Activated CD4-positive, alpha-beta T cell treated with anti-CD3 and anti-CD28 coated beads for 36 hours (primary cell): ENCODE measurements at regions not wholly inside any gene's neighbourhood (a gene's known extent, or its start where the extent isn't known, plus 50 kb on each side); places are given as distances from the start of the nearest gene placed in this dataset.
"Not testable (repeated sequence)": the region's sequence is repeated elsewhere in the genome, so short reads cannot be mapped to it uniquely, and the experiment has no call there.

ENCODE experiments used
- ATAC-seq: fragments of 200-7000 bp; cut with Tn5 transposase; one replicate; pipeline ENCODE4 v1.10.0; 2021; ENCODE audit warnings: mild to moderate bottlenecking, moderate library complexity
- CTCF ChIA-PET: fragments of 350-600 bp; sonication (Branson Sonifier 250); formaldehyde crosslinking; loops from one replicate; lab custom pipeline; 2021; ENCODE audit warnings: antibody characterized with exemption; lab: Charles Lee
- POLR2A ChIA-PET: fragments of 350-600 bp; sonication (Branson Sonifier 250); formaldehyde crosslinking; loops from one replicate; lab custom pipeline; 2021; ENCODE audit warnings: antibody characterized with exemption, inconsistent platforms; lab: Charles Lee
- DNase-seq: peaks from one replicate; pipeline ENCODE4 v3.0.0-alpha.2; 2020
- H3K27ac Mint-ChIP-seq: one replicate; pipeline ENCODE4 v1.8.0; 2021; ENCODE audit warnings: mixed read lengths
- H3K27me3 Mint-ChIP-seq: one replicate; pipeline ENCODE4 v1.8.0; 2021; ENCODE audit warnings: mixed read lengths
- H3K36me3 Mint-ChIP-seq: one replicate; pipeline ENCODE4 v1.8.0; 2021; ENCODE audit warnings: low read depth, mixed read lengths
- H3K4me1 Mint-ChIP-seq: one replicate; pipeline ENCODE4 v1.8.0; 2021; ENCODE audit warnings: mixed read lengths
- H3K4me3 Mint-ChIP-seq: one replicate; pipeline ENCODE4 v1.8.0; 2021; ENCODE audit warnings: mild to moderate bottlenecking, moderate library complexity, mixed read lengths
- H3K9me3 Mint-ChIP-seq: one replicate; pipeline ENCODE4 v1.8.0; 2021; ENCODE audit warnings: low read depth, mixed read lengths
- intact Hi-C, 2 experiments: fragments of 100-400 bp; cut with DNase I in 1 of 2; cut with micrococcal nuclease in 1 of 2; formaldehyde crosslinking; loops; one replicate each; pipeline versions ENCODE4 v1.14.2 to v1.15.1; 2022 to 2024; cut with DNase I, micrococcal nuclease

- H3K4me1 Mint-ChIP-seq: no peaks in the 10 kb centered on the region
- no peaks in the 10 kb centered on the region for H3K36me3 Mint-ChIP-seq
- no peaks in the 10 kb centered on the region for H3K27me3 Mint-ChIP-seq
- intact Hi-C loops: no loop called here
- ChIA-PET CTCF (no interaction called here), POLR2A (no interaction called here)
- no peak overlapping the region for H3K27ac Mint-ChIP-seq
- DNase-seq (no peak), ATAC-seq (no peak)
- H3K9me3 Mint-ChIP-seq: peaks cover 11% of the 10 kb centered on the region
- no peak overlapping the region for H3K4me3 Mint-ChIP-seq
These were observed 1761.3 kb upstream of the IGFBP7 start for GRCh38 chr4:58871509-58871908.

GRCh38 chr4:58849026-58849425 lies 1738.8 kb upstream of the IGFBP7 start:
- ChIA-PET POLR2A (no interaction called here), CTCF (interaction anchor here (0.6 kb wide), 1 partner anchor 561 kb away, joined by 3 read pairs; no protein-coding TSS in a partner anchor)
- no peak for DNase-seq
- no peak for ATAC-seq
- intact Hi-C loops: no loop called here
- Mint-ChIP-seq H3K4me1 (no peaks in the 10 kb centered on the region), H3K27ac (no peak overlapping the region), H3K4me3 (no peak overlapping the region), H3K36me3 (no peaks in the 10 kb centered on the region), H3K27me3 (no peaks in the 10 kb centered on the region), H3K9me3 (peaks cover 19% of the 10 kb centered on the region)

GRCh38 chr4:58843455-58843854 lies 1733.3 kb upstream of the IGFBP7 start:
- H3K4me1 Mint-ChIP-seq: no peaks in the 10 kb centered on the region
- H3K27ac Mint-ChIP-seq: no peak overlapping the region
- H3K4me3 Mint-ChIP-seq: no peak overlapping the region
- no peaks in the 10 kb centered on the region for H3K27me3 Mint-ChIP-seq
- no peaks in the 10 kb centered on the region for H3K36me3 Mint-ChIP-seq
- peaks cover 29% of the 10 kb centered on the region for H3K9me3 Mint-ChIP-seq
- ATAC-seq: no peak
- DNase-seq: no peak
- intact Hi-C loops: no loop called here
- ChIA-PET CTCF (no interaction called here), POLR2A (no interaction called here)

- H3K4me1 Mint-ChIP-seq: no peaks in the 10 kb centered on the region
- CTCF ChIA-PET: no interaction called here
- H3K27me3 Mint-ChIP-seq: no peaks in the 10 kb centered on the region
- no peak for DNase-seq
- H3K36me3 Mint-ChIP-seq: no peaks in the 10 kb centered on the region
- no peak overlapping the region for H3K27ac Mint-ChIP-seq
- no peak for ATAC-seq
- intact Hi-C loops: loop anchor here in 1 of 2 experiments (1.0 kb wide), 1 partner anchor 12 kb away; no protein-coding TSS in a partner anchor
- H3K4me3 Mint-ChIP-seq: no peak overlapping the region
- no peaks in the 10 kb centered on the region for H3K9me3 Mint-ChIP-seq
- POLR2A ChIA-PET: no interaction called here
These were observed 1722.9 kb upstream of the IGFBP7 start for GRCh38 chr4:58833126-58833525.

- CTCF ChIA-PET: no interaction called here
- H3K4me1 Mint-ChIP-seq: no peaks in the 10 kb centered on the region
- DNase-seq (no peak), ATAC-seq (no peak)
- intact Hi-C loops: no loop called here
- H3K36me3 Mint-ChIP-seq: no peaks in the 10 kb centered on the region
- no peaks in the 10 kb centered on the region for H3K27me3 Mint-ChIP-seq
- H3K9me3 Mint-ChIP-seq: peaks cover 10% of the 10 kb centered on the region
- no peak overlapping the region for H3K27ac Mint-ChIP-seq
- POLR2A ChIA-PET: no interaction called here
- no peak overlapping the region for H3K4me3 Mint-ChIP-seq
These were observed 1715.1 kb upstream of the IGFBP7 start for GRCh38 chr4:58825278-58825677.

- CTCF ChIA-PET, H3K27ac Mint-ChIP-seq: not testable (repeated sequence)
These were observed 1708.4 kb upstream of the IGFBP7 start for GRCh38 chr4:58818560-58818959.

GRCh38 chr4:58809948-58810347 lies 1699.8 kb upstream of the IGFBP7 start:
- POLR2A ChIA-PET: no interaction called here

More at GRCh38 chr4:58818560-58818959, 1708.4 kb upstream of the IGFBP7 start:
- DNase-seq, ATAC-seq, intact Hi-C loops, H3K9me3 Mint-ChIP-seq, H3K36me3 Mint-ChIP-seq, H3K4me1 Mint-ChIP-seq, H3K4me3 Mint-ChIP-seq, POLR2A ChIA-PET, H3K27me3 Mint-ChIP-seq: not testable (repeated sequence)

GRCh38 chr4:58809366-58809765 lies 1699.2 kb upstream of the IGFBP7 start:
- H3K4me1 Mint-ChIP-seq: no peaks in the 10 kb centered on the region
- no peak overlapping the region for H3K27ac Mint-ChIP-seq
- intact Hi-C loops: no loop called here
- no peak overlapping the region for H3K4me3 Mint-ChIP-seq
- no peaks in the 10 kb centered on the region for H3K27me3 Mint-ChIP-seq
- DNase-seq (no peak), ATAC-seq (no peak)
- no peaks in the 10 kb centered on the region for H3K36me3 Mint-ChIP-seq
- peaks cover 13% of the 10 kb centered on the region for H3K9me3 Mint-ChIP-seq
- ChIA-PET CTCF (interaction anchor here (0.7 to 1.3 kb wide), 3 partner anchors 150 to 472 kb away, joined by 3 to 5 read pairs (median 3); no protein-coding TSS in a partner anchor), POLR2A (no interaction called here)

More at GRCh38 chr4:58809948-58810347, 1699.8 kb upstream of the IGFBP7 start:
- H3K27ac Mint-ChIP-seq: no peak overlapping the region
- peaks cover 13% of the 10 kb centered on the region for H3K9me3 Mint-ChIP-seq
- H3K4me3 Mint-ChIP-seq: no peak overlapping the region
- ATAC-seq (no peak), DNase-seq (no peak)
- no peaks in the 10 kb centered on the region for H3K4me1 Mint-ChIP-seq
- H3K36me3 Mint-ChIP-seq: no peaks in the 10 kb centered on the region
- intact Hi-C loops: no loop called here
- CTCF ChIA-PET: interaction anchor here (0.7 to 1.3 kb wide), 3 partner anchors 149 to 472 kb away, joined by 3 to 5 read pairs (median 3); no protein-coding TSS in a partner anchor
- H3K27me3 Mint-ChIP-seq: no peaks in the 10 kb centered on the region

- CTCF ChIA-PET: interaction anchor here (1.1 to 1.3 kb wide), 2 partner anchors 150 to 347 kb away, joined by 3 read pairs; no protein-coding TSS in a partner anchor
- no peaks in the 10 kb centered on the region for H3K4me1 Mint-ChIP-seq
- no peak overlapping the region for H3K27ac Mint-ChIP-seq
- POLR2A ChIA-PET: no interaction called here
- H3K36me3 Mint-ChIP-seq: no peaks in the 10 kb centered on the region
- ATAC-seq (no peak), DNase-seq (no peak)
- no peaks in the 10 kb centered on the region for H3K27me3 Mint-ChIP-seq
- intact Hi-C loops: no loop called here
- H3K9me3 Mint-ChIP-seq: peaks cover 13% of the 10 kb centered on the region
- H3K4me3 Mint-ChIP-seq: no peak overlapping the region
These were observed 1698.6 kb upstream of the IGFBP7 start for GRCh38 chr4:58808817-58809216.

- intact Hi-C loops: no loop called here
These were observed 1697.8 kb upstream of the IGFBP7 start for GRCh38 chr4:58807843-58808615.

GRCh38 chr4:58776627-58777026 lies 1666.4 kb upstream of the IGFBP7 start:
- POLR2A ChIA-PET: no interaction called here

More at GRCh38 chr4:58807843-58808615, 1697.8 kb upstream of the IGFBP7 start:
- Mint-ChIP-seq H3K27me3 (no peaks in the 10 kb centered on the region), H3K9me3 (peaks cover 13% of the 10 kb centered on the region), H3K4me1 (no peaks in the 10 kb centered on the region), H3K36me3 (no peaks in the 10 kb centered on the region), H3K4me3 (no peak overlapping the region), H3K27ac (no peak overlapping the region)
- ChIA-PET POLR2A (no interaction called here), CTCF (no interaction called here)
- DNase-seq (no peak), ATAC-seq (no peak)

GRCh38 chr4:58767598-58767997 lies 1657.4 kb upstream of the IGFBP7 start:
- Mint-ChIP-seq H3K4me3 (no peak overlapping the region), H3K4me1 (no peaks in the 10 kb centered on the region), H3K9me3 (peaks cover 10% of the 10 kb centered on the region), H3K27ac (no peak overlapping the region), H3K27me3 (no peaks in the 10 kb centered on the region), H3K36me3 (no peaks in the 10 kb centered on the region)
- ChIA-PET POLR2A (no interaction called here), CTCF (no interaction called here)
- no peak for ATAC-seq
- intact Hi-C loops: no loop called here
- no peak for DNase-seq

More at GRCh38 chr4:58776627-58777026, 1666.4 kb upstream of the IGFBP7 start:
- Mint-ChIP-seq H3K9me3 (peaks cover 1% of the 10 kb centered on the region), H3K4me3 (no peak overlapping the region), H3K27ac (no peak overlapping the region), H3K4me1 (no peaks in the 10 kb centered on the region), H3K36me3 (no peaks in the 10 kb centered on the region), H3K27me3 (no peaks in the 10 kb centered on the region)
- CTCF ChIA-PET: no interaction called here
- intact Hi-C loops: no loop called here
- DNase-seq (no peak), ATAC-seq (no peak)
